Activated CD8-positive, alpha-beta memory T cell treated with anti-CD3 and anti-CD28 coated beads, Interleukin-2, amount 50 U/mL, for 1 hour (primary cell): ENCODE measurements at regions not wholly inside any gene's neighbourhood (a gene's known extent, or its start where the extent isn't known, plus 50 kb on each side); places are given as distances from the start of the nearest gene placed in this dataset.

Source experiments
- DNase-seq: peaks from one replicate; pipeline ENCODE4 v3.0.0-alpha.2; 2020; ENCODE audit errors: extremely low read depth

DNA sequence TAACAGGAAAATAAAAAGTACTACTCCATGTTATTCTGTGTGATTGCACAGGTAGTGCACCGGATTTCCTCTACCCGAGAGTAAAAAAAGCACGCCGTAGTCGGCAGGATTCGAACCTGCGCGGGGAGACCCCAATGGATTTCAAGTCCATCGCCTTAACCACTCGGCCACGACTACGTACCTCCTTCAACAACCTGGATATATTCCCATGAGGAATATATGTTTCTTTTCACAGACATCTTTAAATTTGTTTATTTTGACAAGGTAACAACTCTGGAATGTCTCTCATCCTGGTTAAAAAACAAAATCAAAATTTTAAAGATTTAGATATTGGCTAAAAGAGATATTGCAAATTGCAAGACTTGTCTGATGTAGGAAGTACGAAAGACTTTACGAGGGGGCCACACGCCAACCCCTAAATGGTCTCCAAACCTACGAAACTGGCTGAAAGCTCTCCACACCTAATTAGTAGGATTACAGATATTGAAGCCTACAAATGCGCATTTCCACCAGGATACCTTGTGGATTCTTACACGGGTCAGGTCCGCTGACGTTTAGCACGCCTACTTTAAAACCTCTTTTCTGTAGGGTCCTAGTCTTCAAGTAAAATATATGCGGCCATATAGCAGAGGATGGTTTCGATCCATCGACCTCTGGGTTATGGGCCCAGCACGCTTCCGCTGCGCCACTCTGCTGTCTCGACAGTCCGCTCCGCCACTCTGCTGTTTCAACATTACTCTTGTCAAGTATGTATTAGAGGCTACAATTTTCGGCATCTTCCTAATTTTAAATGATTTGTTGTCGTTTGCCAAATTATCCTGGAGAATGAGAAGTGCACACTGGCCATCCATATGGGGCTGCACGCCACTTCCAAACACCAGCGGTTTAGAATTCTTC lies 52.2 kb upstream of the BTN3A2 start:
- peak; percentile 72 for DNase-seq
